CD8-positive, alpha-beta memory T cell (primary cell): ENCODE measurements at regions not wholly inside any gene's neighbourhood (a gene's known extent, or its start where the extent isn't known, plus 50 kb on each side); places are given as distances from the start of the nearest gene placed in this dataset.

ENCODE experiments used
- CTCF ChIA-PET: fragments of 350-600 bp; sonication (Branson Sonifier 250); formaldehyde crosslinking; loops from one replicate; lab custom pipeline; 2021; ENCODE audit warnings: antibody characterized with exemption; lab: Charles Lee
- POLR2A ChIA-PET: fragments of 350-600 bp; sonication (Branson Sonifier 250); formaldehyde crosslinking; loops from one replicate; lab custom pipeline; 2021; ENCODE audit warnings: antibody characterized with exemption; lab: Charles Lee
- DNase-seq, 5 donors: peaks; one replicate each; pipeline versions ENCODE4 v3.0.0 to v3.0.0-alpha.2; 2020 to 2022; ENCODE audit warnings: mixed read lengths in 1 of 5
- H3K27ac ChIP-seq: one replicate; pipeline ENCODE4 v1.7.0; 2013; ENCODE audit warnings: low read depth, mild to moderate bottlenecking, low read length, moderate library complexity
- H3K27me3 ChIP-seq: 2 replicates; pipeline ENCODE4 v1.7.0; 2013; ENCODE audit warnings: low read length, mild to moderate bottlenecking; ENCODE audit not compliant: insufficient read depth, poor library complexity, severe bottlenecking
- H3K36me3 ChIP-seq: 2 replicates; pipeline ENCODE4 v1.7.0; 2013; ENCODE audit warnings: mild to moderate bottlenecking, low read length, moderate library complexity; ENCODE audit not compliant: insufficient read depth
- H3K4me1 ChIP-seq: 2 replicates; pipeline ENCODE4 v1.7.0; 2013; ENCODE audit warnings: mild to moderate bottlenecking, low read length, moderate library complexity; ENCODE audit not compliant: insufficient read depth
- H3K4me3 ChIP-seq: 2 replicates; pipeline ENCODE4 v1.7.0; 2013; ENCODE audit warnings: mild to moderate bottlenecking, low read length
- H3K9me3 ChIP-seq: 2 replicates; pipeline ENCODE4 v1.7.0; 2013; ENCODE audit warnings: mild to moderate bottlenecking, low read length
- H3K27ac Mint-ChIP-seq, 8 donors: one replicate each; pipeline ENCODE4 v1.8.0; 2020 to 2021; ENCODE audit warnings: mixed read lengths in 8 of 8, mild to moderate bottlenecking in 6 of 8, inconsistent platforms in 3 of 8, moderate library complexity in 3 of 8
- H3K27me3 Mint-ChIP-seq, 2 donors: one replicate each; pipeline ENCODE4 v1.8.0; 2020 to 2021; ENCODE audit warnings: mixed read lengths in 2 of 2, mild to moderate bottlenecking in 1 of 2, moderate library complexity in 1 of 2
- H3K36me3 Mint-ChIP-seq, 3 donors: one replicate each; pipeline ENCODE4 v1.8.0; 2020 to 2021; ENCODE audit warnings: mixed read lengths in 3 of 3, inconsistent platforms in 1 of 3, mild to moderate bottlenecking in 1 of 3
- H3K4me1 Mint-ChIP-seq, 3 donors: one replicate each; pipeline ENCODE4 v1.8.0; 2020 to 2021; ENCODE audit warnings: mixed read lengths in 3 of 3, inconsistent platforms in 1 of 3, mild to moderate bottlenecking in 1 of 3
- H3K4me3 Mint-ChIP-seq, 7 donors: one replicate each; pipeline ENCODE4 v1.8.0; 2020 to 2021; ENCODE audit warnings: mixed read lengths in 7 of 7, mild to moderate bottlenecking in 6 of 7, moderate library complexity in 4 of 7, inconsistent platforms in 2 of 7
- H3K9me3 Mint-ChIP-seq, 5 donors: one replicate each; pipeline ENCODE4 v1.8.0; 2020 to 2022; ENCODE audit warnings: mixed read lengths in 5 of 5, mild to moderate bottlenecking in 3 of 5, moderate library complexity in 2 of 5, inconsistent platforms in 1 of 5

- Mint-ChIP-seq H3K4me1 (no peaks in the 10 kb centered on the region), H3K27me3 (peaks cover 13 to 28% of the 10 kb centered on the region in 2 donors), H3K27ac (no peak overlapping the region), H3K36me3 (no peaks in the 10 kb centered on the region), H3K9me3 (peaks cover 0 to 2% (median 2%) of the 10 kb centered on the region in 5 donors), H3K4me3 (no peak overlapping the region)
- no peak overlapping the region for H3K4me3 ChIP-seq
- H3K36me3 ChIP-seq, result no peaks in the 10 kb centered on the region
- no peaks in the 10 kb centered on the region for H3K4me1 ChIP-seq
- H3K9me3 ChIP-seq, result no peaks in the 10 kb centered on the region
- no peak for DNase-seq
- CTCF ChIA-PET, result no interaction called here
- POLR2A ChIA-PET, result no interaction called here
- no peaks in the 10 kb centered on the region for H3K27me3 ChIP-seq
- H3K27ac ChIP-seq, result no peak overlapping the region
Measured at GRCh38 chr3:139202226-139202958, 141.4 kb upstream of the MRPS22 start.

- no peaks in the 10 kb centered on the region for H3K36me3 ChIP-seq
- POLR2A ChIA-PET, result no interaction called here
- H3K9me3 ChIP-seq, result no peaks in the 10 kb centered on the region
- Mint-ChIP-seq H3K27me3 (peaks cover 13 to 28% of the 10 kb centered on the region in 2 donors), H3K27ac (no peak overlapping the region), H3K9me3 (peaks cover 0 to 2% (median 0%) of the 10 kb centered on the region in 5 donors), H3K36me3 (no peaks in the 10 kb centered on the region), H3K4me1 (no peaks in the 10 kb centered on the region), H3K4me3 (no peak overlapping the region)
- H3K4me1 ChIP-seq, result no peaks in the 10 kb centered on the region
- no peak overlapping the region for H3K27ac ChIP-seq
- H3K27me3 ChIP-seq, result no peaks in the 10 kb centered on the region
- CTCF ChIA-PET, result no interaction called here
- no peak for DNase-seq
- no peak overlapping the region for H3K4me3 ChIP-seq
Measured at GRCh38 chr3:139202959-139203349, 140.9 kb upstream of the MRPS22 start.

GRCh38 chr3:139203752-139204151 is 140.1 kb upstream of the MRPS22 start:
- no peak overlapping the region for H3K27ac Mint-ChIP-seq
- Histone ChIP-seq H3K27me3 (no peaks in the 10 kb centered on the region), H3K4me3 (no peak overlapping the region), H3K4me1 (no peaks in the 10 kb centered on the region), H3K36me3 (no peaks in the 10 kb centered on the region), H3K27ac (no peak overlapping the region), H3K9me3 (no peaks in the 10 kb centered on the region)
- H3K36me3 Mint-ChIP-seq, result no peaks in the 10 kb centered on the region
- ChIA-PET CTCF (no interaction called here), POLR2A (no interaction called here)
- no peak for DNase-seq
- no peaks in the 10 kb centered on the region for H3K4me1 Mint-ChIP-seq
- H3K9me3 Mint-ChIP-seq, result peaks cover 0 to 2% (median 0%) of the 10 kb centered on the region in 5 donors
- H3K4me3 Mint-ChIP-seq, result no peak overlapping the region
- peaks cover 9 to 24% of the 10 kb centered on the region in 2 donors for H3K27me3 Mint-ChIP-seq

- Mint-ChIP-seq H3K36me3 (no peaks in the 10 kb centered on the region), H3K9me3 (peaks cover 0 to 2% (median 0%) of the 10 kb centered on the region in 5 donors), H3K27ac (peak overlapping the region in 1 of 8 donors; percentile 21), H3K27me3 (peaks cover 7 to 24% of the 10 kb centered on the region in 2 donors), H3K4me1 (no peaks in the 10 kb centered on the region), H3K4me3 (no peak overlapping the region)
- H3K9me3 ChIP-seq, result no peaks in the 10 kb centered on the region
- DNase-seq, result no peak
- ChIA-PET CTCF (no interaction called here), POLR2A (no interaction called here)
- no peaks in the 10 kb centered on the region for H3K4me1 ChIP-seq
- H3K27ac ChIP-seq, result no peak overlapping the region
- H3K36me3 ChIP-seq, result no peaks in the 10 kb centered on the region
- H3K27me3 ChIP-seq, result no peaks in the 10 kb centered on the region
- H3K4me3 ChIP-seq, result no peak overlapping the region
Measured at GRCh38 chr3:139204728-139205127, 139.1 kb upstream of the MRPS22 start.

- Mint-ChIP-seq H3K4me1 (no peaks in the 10 kb centered on the region), H3K36me3 (no peaks in the 10 kb centered on the region), H3K9me3 (peaks cover 0 to 6% (median 0%) of the 10 kb centered on the region in 5 donors), H3K27ac (no peak overlapping the region), H3K27me3 (peaks cover 2 to 12% of the 10 kb centered on the region in 2 donors), H3K4me3 (no peak overlapping the region)
- H3K4me1 ChIP-seq, result no peaks in the 10 kb centered on the region
- no peaks in the 10 kb centered on the region for H3K36me3 ChIP-seq
- H3K9me3 ChIP-seq, result no peaks in the 10 kb centered on the region
- no peaks in the 10 kb centered on the region for H3K27me3 ChIP-seq
- no peak for DNase-seq
- no peak overlapping the region for H3K4me3 ChIP-seq
- POLR2A ChIA-PET, result no interaction called here
- CTCF ChIA-PET, result no interaction called here
- H3K27ac ChIP-seq, result no peak overlapping the region
Measured at GRCh38 chr3:139213936-139214335, 129.9 kb upstream of the MRPS22 start.

- H3K4me3 Mint-ChIP-seq, result no peak overlapping the region
Measured at GRCh38 chr3:139216958-139217357, 126.9 kb upstream of the MRPS22 start.

GRCh38 chr3:139217633-139218032 is 126.2 kb upstream of the MRPS22 start:
- no peak overlapping the region for H3K4me3 ChIP-seq
- CTCF ChIA-PET, result no interaction called here
- no peaks in the 10 kb centered on the region for H3K36me3 ChIP-seq
- no peaks in the 10 kb centered on the region for H3K36me3 Mint-ChIP-seq
- peaks cover 11 to 22% of the 10 kb centered on the region in 2 donors for H3K27me3 Mint-ChIP-seq
- no peaks in the 10 kb centered on the region for H3K4me1 ChIP-seq
- H3K27me3 ChIP-seq, result no peaks in the 10 kb centered on the region
- DNase-seq, result no peak
- no peak overlapping the region for H3K27ac ChIP-seq
- no peaks in the 10 kb centered on the region for H3K4me1 Mint-ChIP-seq
- H3K27ac Mint-ChIP-seq, result no peak overlapping the region
- H3K9me3 Mint-ChIP-seq, result no peaks in the 10 kb centered on the region
- no peaks in the 10 kb centered on the region for H3K9me3 ChIP-seq
- POLR2A ChIA-PET, result no interaction called here
- no peak overlapping the region for H3K4me3 Mint-ChIP-seq

More at GRCh38 chr3:139216958-139217357, 126.9 kb upstream of the MRPS22 start:
- Mint-ChIP-seq H3K27ac (no peak overlapping the region), H3K27me3 (peaks cover 4 to 18% of the 10 kb centered on the region in 2 donors), H3K36me3 (no peaks in the 10 kb centered on the region), H3K9me3 (no peaks in the 10 kb centered on the region), H3K4me1 (no peaks in the 10 kb centered on the region)
- H3K9me3 ChIP-seq, result no peaks in the 10 kb centered on the region
- ChIA-PET POLR2A (no interaction called here), CTCF (no interaction called here)
- H3K36me3 ChIP-seq, result no peaks in the 10 kb centered on the region
- H3K27me3 ChIP-seq, result no peaks in the 10 kb centered on the region
- no peak for DNase-seq
- H3K27ac ChIP-seq, result no peak overlapping the region
- no peak overlapping the region for H3K4me3 ChIP-seq
- H3K4me1 ChIP-seq, result no peaks in the 10 kb centered on the region

- no peak for DNase-seq
- Histone ChIP-seq H3K27ac (no peak overlapping the region), H3K4me1 (no peaks in the 10 kb centered on the region), H3K4me3 (no peak overlapping the region), H3K9me3 (no peaks in the 10 kb centered on the region), H3K27me3 (no peaks in the 10 kb centered on the region), H3K36me3 (no peaks in the 10 kb centered on the region)
- Mint-ChIP-seq H3K4me1 (no peaks in the 10 kb centered on the region), H3K27ac (no peak overlapping the region), H3K4me3 (no peak overlapping the region), H3K27me3 (peaks cover 13 to 25% of the 10 kb centered on the region in 2 donors), H3K9me3 (no peaks in the 10 kb centered on the region), H3K36me3 (no peaks in the 10 kb centered on the region)
- POLR2A ChIA-PET, result no interaction called here
- CTCF ChIA-PET, result no interaction called here
Measured at GRCh38 chr3:139218046-139218445, 125.8 kb upstream of the MRPS22 start.
